ENCODE measurements at regions not wholly inside any gene's neighbourhood (a gene's known extent, or its start where the extent isn't known, plus 50 kb on each side); places are given as distances from the start of the nearest gene placed in this dataset.

GRCh38 chr10:65778753-65779152, 1147.1 kb upstream of the LRRTM3 start:
- no peak overlapping the region for H3K4me3 ChIP-seq (replicated peaks in 1 of 3; ENCODE audit: insufficient read depth in 1 of 3, low read depth in 2 of 3, low read length in 3 of 3)
- intact Hi-C loops (cut with micrococcal nuclease; ENCODE audit: unreplicated experiment), result no loop called here
- POLR2A ChIA-PET, result no interaction called here
- no peak overlapping the region for H3K4me2 ChIP-seq (ENCODE audit: low read depth, low read length)
- H3K79me2 ChIP-seq (ENCODE audit: insufficient read depth, low read length), result no peaks in the 10 kb centered on the region
- in situ Hi-C loops (cut with HindIII; ENCODE audit: extremely low pct_ligation_motif_present, low pct_unique_long_range_greater_than_20kb), result no loop called here
- no peak overlapping the region for H3K9ac ChIP-seq (ENCODE audit: insufficient read depth, low read depth, low read length)
- H3K27ac ChIP-seq (ENCODE audit: extremely low read length, insufficient read depth, low read length), result no peak overlapping the region
- H4K20me1 ChIP-seq (ENCODE audit: insufficient read depth, low read length), result no peaks in the 10 kb centered on the region
- ATAC-seq, result no peak
- no TSS peak for BruUV-seq (replicated peaks)
- no peaks in the 10 kb centered on the region for H3K27me3 ChIP-seq (ENCODE audit: control insufficient read depth in 1 of 2, insufficient read depth in 2 of 2, low read length in 2 of 2)
- no peak for FAIRE-seq
- H2AFZ ChIP-seq (ENCODE audit: low read length), result no peak overlapping the region
- no peaks in the 10 kb centered on the region for H3K9me3 ChIP-seq (ENCODE audit: low read length)
- H3K36me3 ChIP-seq (replicated peaks in 1 of 2; ENCODE audit: control insufficient read depth in 1 of 2, insufficient read depth in 2 of 2, low read length in 2 of 2), result no peaks in the 10 kb centered on the region
- CTCF ChIA-PET (ENCODE audit: low intra/inter-chr PET ratio, low total read pairs), result no interaction called here
- 39% methylated on average over 2 of the region's 6 CpGs for WGBS (ENCODE audit: low lambda C conversion rate)
- H3K4me1 ChIP-seq (ENCODE audit: insufficient read depth, low read length), result no peaks in the 10 kb centered on the region
- DNase-seq (ENCODE audit: low spot score), result no peak
- TF ChIP-seq THYN1 (CRISPR knock-in tag; IDR thresholded peaks at IDR 0.05; ENCODE audit: borderline replicate concordance, low read depth) (no peak), MED1 (CRISPR knock-in tag; IDR thresholded peaks at IDR 0.05) (no peak), ZNF770 (CRISPR knock-in tag; IDR thresholded peaks at IDR 0.05) (no peak), CC2D1A (CRISPR knock-in tag; IDR thresholded peaks at IDR 0.05) (no peak), HCFC1 (IDR thresholded peaks at IDR 0.05; ENCODE audit: low read depth, low read length) (no peak), SNAPC4 (CRISPR knock-in tag; IDR thresholded peaks at IDR 0.05) (no peak), ZNF782 (CRISPR knock-in tag; IDR thresholded peaks at IDR 0.05; ENCODE audit: borderline replicate concordance) (no peak), MYPOP (CRISPR knock-in tag; IDR thresholded peaks at IDR 0.05) (no peak), ZNF569 (CRISPR knock-in tag; IDR thresholded peaks at IDR 0.05; ENCODE audit: borderline replicate concordance) (no peak), ZNF18 (CRISPR knock-in tag; IDR thresholded peaks at IDR 0.05; ENCODE audit: insufficient replicate concordance) (no peak), HNF4G (IDR thresholded peaks at IDR 0.05; ENCODE audit: borderline replicate concordance, low read depth, low read length) (no peak), HNF4G (CRISPR knock-in tag; IDR thresholded peaks at IDR 0.05; ENCODE audit: borderline replicate concordance, low read depth) (no peak), SIN3B (IDR thresholded peaks at IDR 0.05; ENCODE audit: low read length) (no peak), ZNF512 (CRISPR knock-in tag; IDR thresholded peaks at IDR 0.05) (no peak)

Measured in HepG2 (cell line).